K562 (cell line): ENCODE measurements at regions not wholly inside any gene's neighbourhood (a gene's known extent, or its start where the extent isn't known, plus 50 kb on each side); places are given as distances from the start of the nearest gene placed in this dataset.

Experiments
- ATAC-seq: fragments of 200-7000 bp; cut with Tn5 transposase; 3 replicates; pipeline ENCODE4 v1.9.1; 2020; ENCODE audit warnings: moderate library complexity
- BruUV-seq: library from RNA; stranded (reverse); fragments of 400-500 nt; replicated peaks from 2 replicates; lab custom pipeline; 2021; lab: Mats Ljungman, UMichigan
- CTCF ChIA-PET: fragments of 300-600 bp; formaldehyde crosslinking; extraction: SDS; loops from one replicate; lab custom pipeline; 2021; ENCODE audit warnings: low intra/inter-chr PET ratio; lab: Yijun Ruan, JAX
- POLR2A ChIA-PET: fragments of 300-600, 350-650 bp; sonication (Branson Sonifier 250); formaldehyde crosslinking; extraction: SDS; loops from one replicate; lab custom pipeline; 2021; ENCODE audit warnings: antibody characterized with exemption, inconsistent platforms; lab: Yijun Ruan, JAX
- DNase-seq, 4 experiments: peaks; one replicate each; pipeline versions ENCODE4 v3.0.0 to v3.0.0-alpha.2; 2011 to 2018; ENCODE audit warnings: low spot score in 3 of 4, mixed read lengths in 3 of 4; ENCODE audit errors: extremely low read depth in 1 of 4
- FAIRE-seq: peaks from 2 replicates; lab custom pipeline; 2011; peaks lifted over from hg19 to GRCh38; lab: Jason Lieb, UNC
- H2AFZ ChIP-seq: 2 replicates; pipeline ENCODE4 v1.6.0; 2011; ENCODE audit warnings: low read depth, low read length, control low read depth, inconsistent platforms
- H3K27ac ChIP-seq: fragments of 200-600 bp; 3 replicates; pipeline ENCODE4 v1.8.0; 2011; ENCODE audit warnings: low read depth, mild to moderate bottlenecking, control low read depth, inconsistent platforms, low read length, moderate library complexity, mixed read lengths; ENCODE audit errors: extremely low read depth
- H3K27me3 ChIP-seq, 2 experiments: fragments of 300-600 bp in 1 of 2; 2 replicates in 1 of 2; 3 replicates in 1 of 2; pipeline versions ENCODE4 v1.6.0 to v1.8.0; 2011; ENCODE audit warnings: inconsistent platforms in 2 of 2, low read length in 2 of 2, mild to moderate bottlenecking in 1 of 2, mixed read lengths in 1 of 2, moderate library complexity in 1 of 2; ENCODE audit not compliant: control insufficient read depth in 2 of 2, insufficient read depth in 2 of 2
- H3K36me3 ChIP-seq: fragments of 300-600 bp; 3 replicates; pipeline ENCODE4 v1.8.0; 2011; ENCODE audit warnings: mild to moderate bottlenecking, low read length, inconsistent platforms; ENCODE audit not compliant: control insufficient read depth, insufficient read depth
- H3K4me1 ChIP-seq, 2 experiments: fragments of 200-600 bp in 1 of 2; replicated peaks in 1 of 2; 2 replicates in 1 of 2; 3 replicates in 1 of 2; pipeline versions ENCODE4 v1.5.1 to v1.8.0; 2011; ENCODE audit warnings: inconsistent platforms in 2 of 2, low read length in 2 of 2, mild to moderate bottlenecking in 1 of 2, mixed read lengths in 1 of 2, moderate library complexity in 1 of 2; ENCODE audit not compliant: control insufficient read depth in 2 of 2, insufficient read depth in 2 of 2
- H3K4me2 ChIP-seq: 2 replicates; pipeline ENCODE4 v1.6.1; 2011; ENCODE audit warnings: low read length, control low read depth, inconsistent platforms, mixed read lengths; ENCODE audit not compliant: insufficient read depth
- H3K4me3 ChIP-seq: fragments of 200-600 bp; sonication (generic), shearing (Covaris generic); 2 replicates; pipeline ENCODE4 v1.5.1; 2016; ENCODE audit warnings: control low read depth, inconsistent platforms
- H3K79me2 ChIP-seq: fragments of 200-600 bp; 3 replicates; pipeline ENCODE4 v1.8.0; 2011; ENCODE audit warnings: low read length, inconsistent platforms; ENCODE audit not compliant: control insufficient read depth, insufficient read depth
- H3K9ac ChIP-seq, 2 experiments: 2 replicates each; pipeline versions ENCODE4 v1.6.0 to v1.6.1; 2011; ENCODE audit warnings: low read depth in 2 of 2, low read length in 2 of 2, control low read depth in 1 of 2, inconsistent platforms in 1 of 2, mild to moderate bottlenecking in 1 of 2, mixed read lengths in 1 of 2; ENCODE audit not compliant: insufficient read depth in 1 of 2
- H3K9me1 ChIP-seq: one replicate; pipeline ENCODE4 v1.6.0; 2011; ENCODE audit warnings: inconsistent platforms, mild to moderate bottlenecking, low read length, moderate library complexity; ENCODE audit not compliant: control insufficient read depth, insufficient read depth
- H3K9me3 ChIP-seq: replicated peaks from 2 replicates; pipeline ENCODE4 v1.5.1; 2011; ENCODE audit warnings: low read depth, low read length, inconsistent platforms; ENCODE audit not compliant: control insufficient read depth, insufficient read depth
- H4K20me1 ChIP-seq: replicated peaks from 2 replicates; pipeline ENCODE4 v1.6.1; 2011; ENCODE audit warnings: low read length, inconsistent platforms, mixed read lengths; ENCODE audit not compliant: control insufficient read depth, insufficient read depth
- HIVEP1 ChIP-seq: fragments of 250-450 bp; sonication (Bioruptor Pico); IDR thresholded peaks from 2 replicates; pipeline ENCODE4 v1.4.0; 2020; ENCODE audit warnings: mild to moderate bottlenecking
- KLF16 ChIP-seq: IDR thresholded peaks from 2 replicates; pipeline ENCODE4 v1.6.1; 2016; ENCODE audit warnings: antibody characterized with exemption
- MYBL2 ChIP-seq, 2 experiments: fragments of 450-650 bp in 1 of 2; sonication (generic) in 1 of 2; formaldehyde crosslinking in 1 of 2; IDR thresholded peaks; 2 replicates each; pipeline versions ENCODE4 v1.6.1 to v1.8.1; 2017 to 2022; ENCODE audit warnings: borderline replicate concordance in 1 of 2, inconsistent platforms in 1 of 2, low read depth in 1 of 2, mild to moderate bottlenecking in 1 of 2, missing genetic modification reagents in 1 of 2, moderate library complexity in 1 of 2
- NCOA2 ChIP-seq, 2 experiments: fragments of 450-650 bp; IDR thresholded peaks; 2 replicates each; pipeline ENCODE4 v1.6.1; 2018; ENCODE audit warnings: mild to moderate bottlenecking in 2 of 2, moderate library complexity in 1 of 2; ENCODE audit not compliant: partially characterized antibody in 2 of 2
- NR4A1 ChIP-seq, 2 experiments: fragments of 250-450 bp in 1 of 2; fragments of 450-650 bp in 1 of 2; sonication (Bioruptor Pico) in 1 of 2; IDR thresholded peaks; 2 replicates each; pipeline versions ENCODE4 v1.4.0 to v1.6.1; 2016 to 2020; ENCODE audit warnings: mild to moderate bottlenecking in 2 of 2, missing compliant biosample characterization in 1 of 2, missing genetic modification characterization in 1 of 2, moderate library complexity in 1 of 2
- PHB ChIP-seq: fragments of 250-450 bp; sonication (Bioruptor Pico); IDR thresholded peaks from 2 replicates; pipeline ENCODE4 v1.5.0; 2021
- PHF8 ChIP-seq: fragments of 200-600 bp; sonication (generic); IDR thresholded peaks from 2 replicates; pipeline ENCODE4 v1.6.1; 2012; ENCODE audit warnings: mixed run types, mild to moderate bottlenecking, inconsistent platforms, low read length, moderate library complexity, borderline replicate concordance
- U2AF1 ChIP-seq: fragments of 200-400 bp; formaldehyde crosslinking; optimal IDR thresholded peaks from 2 replicates; pipeline ENCODE3; 2017; ENCODE audit warnings: mild to moderate bottlenecking, low read depth, low read length, moderate library complexity
- XRCC4 ChIP-seq: IDR thresholded peaks from one replicate; pipeline ENCODE4 v1.6.1; 2011; ENCODE audit not compliant: insufficient read depth, insufficient read length; ENCODE audit errors: extremely low read depth
- ZEB2 ChIP-seq: fragments of 450-650 bp; IDR thresholded peaks from 2 replicates; pipeline ENCODE4 v1.6.1; 2016
- ZNF655 ChIP-seq: fragments of 250-450 bp; sonication (Bioruptor Pico); IDR thresholded peaks from 2 replicates; pipeline ENCODE4 v1.5.0; 2021
- ZNF707 ChIP-seq: fragments of 250-450 bp; sonication (Bioruptor Pico); conservative IDR thresholded peaks from 2 replicates; pipeline ENCODE4 v1.8.0; 2022; ENCODE audit warnings: inconsistent platforms, mild to moderate bottlenecking, moderate library complexity
- ZNF766 ChIP-seq: fragments of 200-800 bp; sonication (Bioruptor generic); conservative IDR thresholded peaks from 2 replicates; pipeline ENCODE4 v1.6.1; 2016; ENCODE audit warnings: missing genetic modification characterization, missing compliant biosample characterization
- WGBS: fragments of 100-300 bp; shearing (Covaris generic); methylation state at CpG from one replicate; pipeline ENCODE4 v1.1.6; 2016; ENCODE audit warnings: low coverage, mixed read lengths; ENCODE audit not compliant: insufficient coverage; ENCODE audit errors: missing lambda C conversion rate; 5-methylcytosine and 5-hydroxymethylcytosine counted together
- in situ Hi-C: fragments of 300-500 bp; cut with MboI; formaldehyde crosslinking; loops from 4 replicates; pipeline ENCODE4 v1.15.0; 2018; ENCODE audit warnings: inconsistent platforms, mixed read lengths
- intact Hi-C: fragments of 100-400 bp; cut with micrococcal nuclease; formaldehyde crosslinking; loops from 2 replicates; pipeline ENCODE4 v1.14.2; 2022
- TF ChIP-seq, protein P1 (sequence below): sonication (generic); formaldehyde crosslinking; IDR thresholded peaks from 2 replicates; pipeline ENCODE4 v1.8.1; 2023; ENCODE audit warnings: missing genetic modification reagents, mild to moderate bottlenecking, borderline replicate concordance

GRCh38 chr3:124396339-124396950 is 333.8 kb upstream of the UMPS start:
- 0% methylated on average over 5 of the region's 5 CpGs for WGBS
- no peak overlapping the region for H2AFZ ChIP-seq
- H3K27ac ChIP-seq = no peak overlapping the region
- ATAC-seq = no peak
- H3K9ac ChIP-seq = no peak overlapping the region
- DNase-seq = no peak
- no peaks in the 10 kb centered on the region for H3K79me2 ChIP-seq
- no TSS peak for BruUV-seq
- TF ChIP-seq, protein P1, sequence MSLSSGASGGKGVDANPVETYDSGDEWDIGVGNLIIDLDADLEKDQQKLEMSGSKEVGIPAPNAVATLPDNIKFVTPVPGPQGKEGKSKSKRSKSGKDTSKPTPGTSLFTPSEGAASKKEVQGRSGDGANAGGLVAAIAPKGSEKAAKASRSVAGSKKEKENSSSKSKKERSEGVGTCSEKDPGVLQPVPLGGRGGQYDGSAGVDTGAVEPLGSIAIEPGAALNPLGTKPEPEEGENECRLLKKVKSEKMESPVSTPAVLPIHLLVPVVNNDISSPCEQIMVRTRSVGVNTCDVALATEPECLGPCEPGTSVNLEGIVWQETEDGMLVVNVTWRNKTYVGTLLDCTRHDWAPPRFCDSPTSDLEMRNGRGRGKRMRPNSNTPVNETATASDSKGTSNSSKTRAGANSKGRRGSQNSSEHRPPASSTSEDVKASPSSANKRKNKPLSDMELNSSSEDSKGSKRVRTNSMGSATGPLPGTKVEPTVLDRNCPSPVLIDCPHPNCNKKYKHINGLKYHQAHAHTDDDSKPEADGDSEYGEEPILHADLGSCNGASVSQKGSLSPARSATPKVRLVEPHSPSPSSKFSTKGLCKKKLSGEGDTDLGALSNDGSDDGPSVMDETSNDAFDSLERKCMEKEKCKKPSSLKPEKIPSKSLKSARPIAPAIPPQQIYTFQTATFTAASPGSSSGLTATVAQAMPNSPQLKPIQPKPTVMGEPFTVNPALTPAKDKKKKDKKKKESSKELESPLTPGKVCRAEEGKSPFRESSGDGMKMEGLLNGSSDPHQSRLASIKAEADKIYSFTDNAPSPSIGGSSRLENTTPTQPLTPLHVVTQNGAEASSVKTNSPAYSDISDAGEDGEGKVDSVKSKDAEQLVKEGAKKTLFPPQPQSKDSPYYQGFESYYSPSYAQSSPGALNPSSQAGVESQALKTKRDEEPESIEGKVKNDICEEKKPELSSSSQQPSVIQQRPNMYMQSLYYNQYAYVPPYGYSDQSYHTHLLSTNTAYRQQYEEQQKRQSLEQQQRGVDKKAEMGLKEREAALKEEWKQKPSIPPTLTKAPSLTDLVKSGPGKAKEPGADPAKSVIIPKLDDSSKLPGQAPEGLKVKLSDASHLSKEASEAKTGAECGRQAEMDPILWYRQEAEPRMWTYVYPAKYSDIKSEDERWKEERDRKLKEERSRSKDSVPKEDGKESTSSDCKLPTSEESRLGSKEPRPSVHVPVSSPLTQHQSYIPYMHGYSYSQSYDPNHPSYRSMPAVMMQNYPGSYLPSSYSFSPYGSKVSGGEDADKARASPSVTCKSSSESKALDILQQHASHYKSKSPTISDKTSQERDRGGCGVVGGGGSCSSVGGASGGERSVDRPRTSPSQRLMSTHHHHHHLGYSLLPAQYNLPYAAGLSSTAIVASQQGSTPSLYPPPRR = no peak
- no peak for TF ChIP-seq ZEB2
- no peak for TF ChIP-seq ZNF707 (CRISPR knock-in tag)
- no peak for TF ChIP-seq XRCC4
- TF ChIP-seq KLF16 = no peak
- TF ChIP-seq HIVEP1 (CRISPR knock-in tag) = no peak
- TF ChIP-seq NCOA2 (IDR thresholded peaks at IDR 0.05; ENCODE audit: partially characterized antibody in 2 of 2) = no peak
- no peak for TF ChIP-seq PHB (CRISPR knock-in tag)
- no peak for TF ChIP-seq MYBL2 (IDR thresholded peaks at IDR 0.05; ENCODE audit: low read depth)
- TF ChIP-seq MYBL2 (CRISPR knock-in tag; IDR thresholded peaks at IDR 0.05; ENCODE audit: borderline replicate concordance) = no peak
- no peak for TF ChIP-seq ZNF766 (CRISPR knock-in tag)
- no peak for TF ChIP-seq NR4A1 (CRISPR knock-in tag; IDR thresholded peaks at IDR 0.05)
- TF ChIP-seq NR4A1 (tag; IDR thresholded peaks at IDR 0.05) = no peak
- TF ChIP-seq PHF8 = no peak
- TF ChIP-seq ZNF655 (CRISPR knock-in tag) = no peak
- no peak for TF ChIP-seq U2AF1
- TF ChIP-seq, all 486 proteins: peak for 0
- ChIA-PET CTCF (no interaction called here), POLR2A (no interaction called here)
- no peaks in the 10 kb centered on the region for H3K36me3 ChIP-seq
- H3K4me2 ChIP-seq = no peak overlapping the region
- in situ Hi-C loops (no loop called here), intact Hi-C loops (no loop called here)
- H3K9me3 ChIP-seq = no peaks in the 10 kb centered on the region
- H3K4me3 ChIP-seq = no peak overlapping the region
- no peaks in the 10 kb centered on the region; a peak in 1 of 5 replicates for H3K4me1 ChIP-seq
- H4K20me1 ChIP-seq = no peaks in the 10 kb centered on the region
- no peaks in the 10 kb centered on the region for H3K9me1 ChIP-seq
- peaks cover 0 to 5% of the 10 kb centered on the region in 2 experiments; a peak in 2 of 5 replicates for H3K27me3 ChIP-seq
- no peak for FAIRE-seq
